SK-N-DZ (cell line): ENCODE measurements at regions not wholly inside any gene's neighbourhood (a gene's known extent, or its start where the extent isn't known, plus 50 kb on each side); places are given as distances from the start of the nearest gene placed in this dataset.

Experiments
- DNase-seq: peaks from one replicate; pipeline ENCODE4 v3.0.0-alpha.2; 2015; ENCODE audit warnings: low spot score

DNA sequence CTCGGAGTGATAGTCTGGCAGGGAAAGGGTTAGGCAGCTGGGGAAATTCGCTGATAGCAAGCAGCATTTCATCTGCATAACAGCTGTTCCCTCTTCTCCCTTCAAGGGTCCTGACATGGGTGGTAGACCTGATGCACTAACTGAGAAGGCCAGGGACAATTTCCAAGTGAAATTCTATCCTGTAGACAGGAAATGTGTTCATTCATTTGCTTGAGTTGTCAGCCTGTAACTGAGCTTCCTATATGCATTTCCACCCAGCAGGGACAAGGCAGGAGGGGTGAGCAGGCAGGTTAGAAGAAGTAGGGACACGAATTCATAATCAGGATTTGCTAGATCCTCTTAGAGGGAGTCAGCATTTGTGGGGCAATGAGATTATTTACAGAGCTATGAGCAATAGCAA is 154.3 kb upstream of the NCAM1 start:
- peak; percentile 16 for DNase-seq

DNA sequence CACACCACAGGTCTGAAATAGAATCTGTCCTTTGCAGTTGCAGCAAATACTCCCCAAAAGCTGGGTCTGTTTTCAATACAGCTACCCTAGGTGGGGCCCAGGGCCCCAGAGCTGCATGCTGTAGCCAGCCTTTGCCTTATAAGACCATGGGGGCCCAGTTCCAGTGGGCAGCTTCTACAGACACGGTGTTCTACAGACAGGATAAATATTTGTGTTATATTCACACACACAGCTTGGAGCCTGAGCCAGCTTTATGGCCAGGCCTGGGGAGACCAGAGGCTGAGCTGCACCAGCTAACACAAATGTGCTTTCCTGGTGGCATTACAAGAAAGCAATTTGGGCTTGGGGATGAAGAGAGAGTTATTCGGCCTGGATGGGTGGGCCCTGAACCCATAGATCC is 151.8 kb upstream of the NCAM1 start:
- DNase-seq, result no peak

DNA sequence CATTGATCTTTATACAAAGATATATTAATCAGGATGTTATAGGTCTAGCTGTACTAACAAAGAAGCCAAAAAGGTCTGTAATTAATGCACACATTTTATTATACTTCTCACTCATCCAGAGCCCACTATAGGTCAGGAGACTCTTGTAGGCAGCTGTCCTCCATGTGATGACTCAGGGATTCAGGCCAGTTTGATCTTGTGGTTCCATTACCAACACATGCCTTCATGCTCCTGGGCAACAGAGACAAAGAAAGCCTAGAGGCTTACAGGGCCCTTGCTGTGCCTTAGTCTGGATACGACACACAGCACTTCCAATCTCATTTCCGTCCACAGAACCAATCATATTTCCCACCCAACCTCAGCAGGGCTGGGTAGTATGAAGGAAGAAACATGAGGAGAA is 150.3 kb upstream of the NCAM1 start:
- DNase-seq, result no peak

DNA sequence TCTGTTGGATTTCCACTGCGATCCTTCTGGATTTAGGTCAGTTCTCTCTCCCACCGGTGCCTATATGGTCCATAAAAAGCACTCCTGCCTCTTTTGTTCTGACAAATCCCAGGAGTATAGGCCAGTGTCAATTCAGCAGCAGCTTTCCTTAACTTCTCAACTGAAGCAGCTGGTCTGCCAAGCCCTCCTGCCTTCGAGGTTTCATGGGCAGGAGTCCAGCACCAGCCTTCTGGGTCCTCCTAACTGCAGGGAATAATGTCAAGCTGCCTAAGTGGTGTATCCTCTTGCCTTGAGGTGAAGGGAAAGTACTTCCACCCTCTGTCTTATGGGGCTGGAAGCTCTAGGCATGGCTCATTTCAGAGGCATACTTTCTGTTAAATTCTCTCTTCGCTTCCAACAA is 149.4 kb upstream of the NCAM1 start:
- DNase-seq, result no peak

DNA sequence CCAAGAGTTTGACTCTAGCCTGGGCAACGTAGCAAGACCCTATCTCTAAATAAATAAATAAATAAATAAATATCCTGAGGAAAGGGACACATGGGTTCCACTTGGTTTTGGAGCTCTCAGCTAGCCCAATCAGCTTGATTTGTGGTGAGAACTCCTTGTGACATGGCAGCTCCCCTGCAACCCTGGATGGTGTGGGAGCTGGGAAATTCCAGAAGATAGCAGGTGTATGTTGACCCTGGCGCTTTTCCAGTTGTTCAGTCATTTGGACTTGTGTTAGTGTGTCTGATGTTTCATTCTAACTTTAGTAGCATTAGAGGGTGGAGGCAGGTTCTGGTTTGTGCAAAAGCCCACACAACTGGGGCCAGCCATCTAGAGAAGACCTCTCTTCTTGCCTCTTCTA is 148.5 kb upstream of the NCAM1 start:
- no peak for DNase-seq

DNA sequence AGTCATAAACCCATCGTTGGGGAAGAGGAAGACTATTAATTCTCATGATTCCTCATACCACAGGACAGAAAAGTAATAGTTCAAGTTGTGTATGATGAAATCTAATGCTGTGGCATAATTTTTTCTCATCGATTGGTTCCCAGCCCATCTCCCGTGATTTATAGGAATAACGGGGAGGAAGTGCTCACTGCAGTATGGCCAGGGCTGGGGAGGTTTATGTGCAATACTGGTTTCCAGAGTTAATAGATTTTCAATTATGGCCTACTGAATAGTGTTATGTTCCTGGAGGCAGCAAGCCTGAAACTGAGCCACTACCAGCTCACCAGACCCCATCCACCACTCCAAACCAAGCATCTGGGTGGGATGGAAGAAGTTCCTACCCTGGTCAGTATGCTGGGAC is 147.1 kb upstream of the NCAM1 start:
- no peak for DNase-seq

DNA sequence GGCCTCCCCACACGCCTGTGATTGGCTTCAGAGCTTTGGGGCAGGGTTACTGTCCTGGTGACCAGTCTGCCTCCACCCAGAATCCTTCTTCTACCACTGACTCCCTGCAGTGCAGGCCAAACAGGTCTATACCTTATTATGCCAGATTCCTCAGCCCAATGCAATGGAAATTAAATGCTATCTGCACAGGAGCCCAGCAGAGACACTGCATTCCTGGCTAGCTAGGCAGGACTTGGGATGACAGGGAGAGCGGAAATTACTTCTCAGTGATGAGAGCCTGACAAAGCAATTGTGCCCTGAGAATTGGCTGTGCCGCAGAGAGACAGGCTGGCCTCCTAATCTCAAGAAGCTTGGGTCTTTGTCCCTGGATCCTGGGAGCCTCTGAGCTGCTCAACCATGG is 143.8 kb upstream of the NCAM1 start:
- no peak for DNase-seq

DNA sequence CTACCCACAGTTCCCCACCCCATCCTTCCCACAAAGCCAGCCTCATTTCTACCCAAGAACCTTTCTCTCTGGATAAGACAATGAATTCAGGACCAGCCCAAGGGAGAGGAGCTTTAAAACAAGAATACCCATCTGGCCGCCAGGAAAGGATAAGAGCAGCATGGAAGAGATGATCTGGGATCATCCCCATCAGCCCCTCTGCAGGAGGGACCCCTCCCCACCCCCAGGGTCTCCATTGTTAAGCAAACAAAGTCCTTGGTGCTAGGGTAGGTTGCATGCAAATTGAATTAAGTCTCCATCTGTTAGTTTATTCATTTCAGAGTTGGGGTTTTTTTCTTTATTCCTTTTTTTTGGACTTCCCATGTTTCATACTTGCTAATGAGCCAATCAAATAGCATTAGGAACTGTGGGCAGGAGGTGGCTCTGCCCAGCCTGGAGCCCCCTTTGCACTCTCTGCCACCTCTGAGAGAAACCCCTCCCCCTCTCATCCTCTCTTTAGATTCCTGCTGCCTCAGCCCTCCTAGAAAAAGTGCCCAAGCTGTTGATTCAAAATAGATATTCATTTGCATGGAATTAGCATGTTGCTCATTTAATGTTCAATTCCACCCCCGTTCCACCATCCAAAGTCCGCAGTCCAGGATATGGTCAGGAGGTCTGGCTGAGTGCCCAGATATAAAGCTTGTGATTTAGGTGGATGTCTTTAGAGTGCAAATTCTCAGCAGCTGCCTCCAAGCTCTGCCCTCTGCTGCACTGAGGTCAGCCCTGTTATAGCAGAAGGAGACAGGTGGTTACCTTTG is 138.5 kb upstream of the NCAM1 start:
- DNase-seq, result no peak

DNA sequence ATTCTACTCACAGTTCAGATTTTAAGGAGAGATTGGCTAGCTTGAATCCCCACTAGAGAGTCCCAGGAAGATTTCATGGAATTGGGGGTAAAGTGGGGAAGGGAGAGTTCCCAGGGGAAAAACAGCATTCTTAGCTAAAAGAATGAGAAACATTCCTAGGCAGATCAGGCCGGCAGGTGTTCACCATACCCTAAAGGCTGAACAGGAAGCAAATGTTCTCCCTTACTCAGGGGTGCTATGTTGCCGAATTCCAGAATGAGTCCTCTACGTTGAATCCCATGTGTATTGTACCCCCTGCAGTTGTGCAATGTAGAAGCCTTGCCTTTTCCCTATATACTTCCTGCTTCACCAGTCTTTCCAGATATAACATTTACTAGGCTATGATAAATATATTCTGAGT is 135.2 kb upstream of the NCAM1 start:
- no peak for DNase-seq

DNA sequence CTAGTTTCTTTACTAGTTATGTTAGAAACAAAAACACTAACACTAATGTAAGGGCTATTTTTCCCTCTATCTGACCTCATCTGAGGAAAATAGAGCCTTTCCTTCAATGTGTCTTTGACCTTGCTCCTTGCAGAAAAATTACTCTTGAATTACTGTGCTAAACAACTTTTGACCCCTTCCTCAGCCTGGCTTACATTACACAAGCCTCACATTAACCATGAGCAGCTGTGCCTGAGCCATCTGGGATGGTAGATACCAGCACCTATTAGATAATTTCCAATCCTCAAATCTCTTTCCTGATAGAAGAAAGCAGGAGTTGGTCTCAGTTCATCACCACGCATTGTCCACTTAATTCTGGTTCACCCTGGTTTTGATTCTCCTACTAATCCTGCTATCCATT is 134.4 kb upstream of the NCAM1 start:
- DNase-seq, result no peak

DNA sequence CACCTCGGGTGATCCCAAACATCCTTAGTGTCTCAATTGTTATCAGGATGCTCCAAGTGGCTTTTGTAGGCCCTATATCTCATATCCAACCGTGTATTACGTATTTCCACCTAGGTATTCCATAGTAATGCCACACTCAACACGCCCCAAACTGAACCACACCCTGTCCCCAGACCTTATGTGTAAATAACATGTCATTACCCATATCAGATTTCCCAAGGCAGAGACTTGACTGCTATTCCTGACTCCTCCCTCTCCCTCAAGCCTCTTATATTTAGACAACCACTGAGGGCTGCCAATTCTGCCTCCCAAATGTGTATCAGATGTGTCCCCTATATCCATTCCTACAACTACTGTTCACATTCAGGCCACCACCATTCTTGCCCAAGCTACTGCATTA is 132.8 kb upstream of the NCAM1 start:
- DNase-seq, result no peak

DNA sequence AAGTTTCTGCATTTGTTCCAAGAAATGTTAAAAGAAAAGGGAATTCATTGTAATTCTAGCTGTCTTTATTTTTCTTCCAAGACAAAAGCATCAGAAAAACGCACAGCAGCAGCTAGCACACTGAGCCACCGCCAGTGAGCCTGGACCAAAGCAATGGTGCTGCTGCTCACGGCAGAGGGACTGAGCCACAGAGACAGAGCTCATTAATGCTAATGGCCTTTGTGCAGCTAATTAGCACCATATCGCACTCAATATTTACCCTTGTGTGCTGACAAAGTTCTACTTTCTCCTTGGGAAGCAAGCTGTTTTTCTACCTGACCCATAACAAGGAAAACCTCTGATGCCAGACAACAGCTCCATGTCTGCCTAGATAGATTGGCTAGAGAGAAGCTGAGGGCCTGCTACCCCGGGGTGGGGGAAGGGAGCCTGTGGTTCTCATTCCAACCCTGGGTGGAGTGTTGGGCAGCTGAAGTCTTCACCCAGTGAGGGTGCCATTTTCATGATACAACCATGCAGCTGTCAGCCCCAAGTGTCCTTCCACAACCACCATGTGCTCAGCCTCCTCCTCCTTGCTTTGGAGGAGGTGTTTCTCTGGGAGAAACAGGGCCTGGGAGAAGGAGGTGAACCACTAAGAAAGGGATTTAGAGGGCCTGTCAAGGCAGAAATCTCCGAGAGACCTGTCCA is 131.1 kb upstream of the NCAM1 start:
- no peak for DNase-seq

DNA sequence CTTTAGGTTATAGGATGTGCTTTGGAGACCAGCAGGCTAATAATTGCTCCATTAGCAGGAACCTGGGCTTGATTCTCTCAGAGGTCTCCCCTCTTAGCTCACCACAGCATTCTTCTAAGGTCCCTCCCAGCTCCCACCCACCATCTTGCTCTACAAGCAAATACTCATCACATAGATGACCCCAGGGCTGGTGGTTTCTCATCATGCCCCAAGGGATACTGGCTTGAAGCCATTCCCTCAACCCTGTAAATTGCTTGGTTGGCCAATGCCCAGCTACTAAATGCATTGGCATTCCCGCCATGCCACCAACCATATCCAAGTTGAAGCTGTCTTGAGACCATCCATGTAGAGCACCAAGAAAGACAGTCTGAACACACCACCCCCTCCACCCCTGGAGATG is 130.2 kb upstream of the NCAM1 start:
- no peak for DNase-seq

DNA sequence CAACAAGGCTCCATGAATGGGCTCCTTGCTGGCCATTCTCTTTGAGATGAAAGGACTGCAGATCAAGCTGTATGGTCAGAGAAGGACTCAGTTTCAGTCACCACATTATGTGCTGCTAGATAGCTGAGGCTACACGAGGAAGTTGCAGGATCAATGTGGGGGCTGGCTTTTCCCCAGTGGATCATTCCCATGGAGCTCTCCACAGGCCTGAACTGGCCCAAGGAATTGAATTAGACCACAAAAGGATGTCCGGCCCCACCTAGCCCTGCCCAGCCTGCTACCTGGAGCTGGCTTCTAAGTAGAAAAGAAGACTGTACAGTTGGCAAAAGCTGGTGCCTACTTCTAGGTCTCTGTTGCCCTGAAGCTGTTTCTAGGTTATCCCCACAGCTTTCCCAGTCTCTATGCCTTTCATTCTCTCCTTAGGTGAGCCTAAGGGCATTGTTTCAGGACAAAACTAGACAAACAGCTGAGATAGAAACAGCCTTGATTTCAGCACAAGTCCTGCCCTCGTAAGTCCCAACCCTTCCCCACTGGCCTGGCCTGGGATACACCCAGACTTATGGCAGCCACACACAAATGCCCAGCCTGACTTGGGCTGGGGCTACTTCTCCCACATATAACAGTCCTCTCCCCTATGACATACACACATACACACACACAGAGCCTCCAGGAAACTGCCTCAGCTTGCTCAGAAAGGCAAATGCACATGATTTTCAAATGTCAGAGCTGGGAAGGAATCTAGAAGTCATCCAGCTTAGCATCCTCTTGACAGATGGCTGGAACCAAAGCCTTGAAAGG is 129.1 kb upstream of the NCAM1 start:
- no peak for DNase-seq

DNA sequence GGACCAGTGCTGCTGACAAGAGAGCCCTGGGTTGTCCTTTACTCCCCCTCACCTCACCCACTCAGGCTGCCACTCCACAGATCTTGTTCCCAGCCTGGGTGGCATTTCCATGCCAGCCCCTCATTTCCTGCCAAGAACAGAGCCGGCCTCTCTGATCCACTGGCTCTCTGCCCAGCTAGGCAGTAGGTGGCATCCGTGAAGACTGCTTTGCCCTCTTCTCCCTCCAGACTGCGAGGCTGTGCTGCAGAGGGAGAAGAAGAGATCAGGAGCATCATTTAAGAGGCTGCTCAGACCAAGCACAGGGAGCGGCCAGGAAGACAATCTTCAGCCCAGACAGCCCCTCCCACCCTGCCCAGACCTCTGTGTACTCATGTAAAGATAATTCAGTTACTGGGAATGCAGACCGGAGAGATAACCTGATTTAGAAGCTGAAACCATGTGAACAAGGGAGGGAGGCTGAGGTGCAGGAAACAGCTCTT is 126.9 kb upstream of the NCAM1 start:
- DNase-seq, result peak; percentile 93

DNA sequence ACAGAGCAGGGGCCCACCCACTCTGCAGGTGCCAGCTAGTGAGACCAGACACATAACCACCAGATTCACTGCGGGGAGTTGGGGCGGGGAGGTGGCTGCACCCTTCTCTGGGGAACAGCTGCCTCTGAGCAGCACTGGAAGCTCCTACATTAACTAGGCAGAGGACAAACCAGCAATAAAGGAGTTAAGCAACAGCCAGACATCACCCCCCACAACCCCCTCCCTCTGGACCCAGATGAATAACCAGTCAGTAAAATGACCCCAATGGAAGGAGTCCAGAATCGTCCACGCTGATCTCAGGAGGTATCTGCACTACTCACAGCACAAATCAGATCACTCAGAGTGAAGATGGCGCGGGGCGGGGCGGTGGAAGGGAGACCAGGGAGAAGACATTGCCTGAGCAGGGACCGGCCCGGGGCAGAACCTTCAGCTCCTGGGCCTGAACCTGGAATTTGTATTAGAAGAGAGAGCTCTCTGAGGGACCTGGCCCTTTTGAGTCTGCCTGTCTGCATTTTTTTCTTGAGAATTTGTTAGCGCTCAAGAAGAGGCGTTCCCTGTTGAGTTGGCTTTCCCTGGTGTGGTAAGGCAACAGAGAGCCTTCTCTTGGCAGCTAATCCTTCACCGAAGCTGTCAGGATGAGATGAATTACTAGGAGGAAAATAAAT is 125.5 kb upstream of the NCAM1 start:
- DNase-seq, result peak; percentile 89

DNA sequence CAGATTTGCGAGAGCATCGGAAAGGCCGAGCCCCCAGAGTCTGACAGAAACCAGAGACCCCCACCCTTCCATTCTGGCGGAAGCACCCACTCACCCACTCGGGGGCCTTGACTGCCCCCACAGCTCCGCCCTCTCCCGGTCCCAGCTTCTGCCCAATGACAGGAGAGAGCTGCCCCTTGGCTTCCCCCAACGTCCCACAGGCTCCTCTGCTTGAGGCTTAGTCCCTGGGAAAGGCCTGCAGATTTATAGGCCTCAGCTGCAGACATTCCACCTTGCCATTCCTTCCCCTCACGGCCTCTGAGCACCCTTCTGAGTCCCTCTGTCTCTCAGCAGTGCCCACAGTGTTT is 125.0 kb upstream of the NCAM1 start:
- DNase-seq, result peak; percentile 90

DNA sequence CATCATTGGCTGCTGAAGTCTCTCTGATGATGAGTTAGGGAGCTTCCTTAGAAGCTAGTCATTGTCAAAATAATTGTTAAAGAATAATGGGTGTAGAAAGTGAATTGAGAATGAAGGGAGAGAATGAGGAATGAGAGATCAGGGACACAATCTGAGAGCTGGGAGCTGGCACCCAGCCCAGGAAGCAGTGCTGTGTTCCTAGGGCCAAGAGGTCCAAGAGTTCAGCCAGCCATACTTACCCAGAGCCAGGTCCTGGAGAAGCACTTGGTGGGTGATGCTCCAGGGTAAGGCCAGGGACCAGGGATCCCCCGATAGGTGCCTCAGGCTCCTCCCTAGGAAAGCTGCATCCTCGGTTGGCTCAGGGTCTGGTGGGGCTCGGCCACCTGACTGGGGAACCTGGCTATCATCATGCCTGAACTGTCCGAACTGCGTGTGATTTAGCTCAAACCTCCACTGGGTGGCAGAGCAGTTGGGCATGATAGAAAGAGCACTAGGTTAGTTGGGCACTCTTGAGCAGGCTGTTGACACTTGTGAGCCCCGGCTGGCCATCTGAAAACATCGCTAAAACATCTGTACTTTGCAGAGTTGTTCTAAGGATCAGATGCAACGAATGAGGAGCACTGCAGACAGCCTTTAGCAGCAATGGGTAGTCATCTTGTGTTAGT is 123.9 kb upstream of the NCAM1 start:
- DNase-seq, result peak; percentile 55

DNA sequence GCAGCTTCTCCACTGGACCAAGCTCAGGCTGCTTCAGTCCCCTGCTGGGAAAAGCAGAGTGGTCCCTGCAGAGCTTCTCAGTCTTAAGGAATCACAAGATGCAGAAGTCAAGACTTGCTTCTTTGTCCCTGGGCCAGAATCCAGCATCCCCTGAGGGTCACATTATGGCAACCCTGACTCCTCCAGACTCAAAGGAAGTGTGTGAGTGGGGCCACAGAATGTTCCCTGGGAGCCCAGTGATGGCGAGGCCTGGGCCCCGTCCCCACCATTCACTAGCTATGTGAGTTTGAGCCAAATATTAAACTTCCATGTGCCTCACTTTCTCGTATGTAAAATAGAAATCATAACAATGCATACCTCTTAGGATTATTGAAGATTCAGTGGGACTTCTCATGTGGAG is 122.2 kb upstream of the NCAM1 start:
- DNase-seq, result no peak

DNA sequence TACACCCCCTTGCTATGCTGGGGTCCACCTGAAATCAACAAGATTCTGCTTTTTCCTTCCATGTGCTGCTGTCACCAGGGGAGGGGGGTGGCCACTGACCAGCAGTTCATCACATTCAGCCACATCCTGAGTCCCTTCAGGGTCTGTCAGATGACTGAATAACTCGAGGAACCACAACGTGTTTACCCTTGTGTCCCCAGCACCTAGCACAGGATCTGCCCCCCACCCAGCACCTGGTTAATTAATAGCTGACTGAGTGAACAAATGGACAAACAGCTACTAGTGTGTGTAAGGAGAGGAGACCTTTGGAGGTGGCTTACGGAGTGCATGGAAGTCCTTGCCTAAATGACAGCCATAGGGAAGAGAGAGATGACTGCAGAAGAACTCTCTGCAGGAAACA is 119.5 kb upstream of the NCAM1 start:
- no peak for DNase-seq

DNA sequence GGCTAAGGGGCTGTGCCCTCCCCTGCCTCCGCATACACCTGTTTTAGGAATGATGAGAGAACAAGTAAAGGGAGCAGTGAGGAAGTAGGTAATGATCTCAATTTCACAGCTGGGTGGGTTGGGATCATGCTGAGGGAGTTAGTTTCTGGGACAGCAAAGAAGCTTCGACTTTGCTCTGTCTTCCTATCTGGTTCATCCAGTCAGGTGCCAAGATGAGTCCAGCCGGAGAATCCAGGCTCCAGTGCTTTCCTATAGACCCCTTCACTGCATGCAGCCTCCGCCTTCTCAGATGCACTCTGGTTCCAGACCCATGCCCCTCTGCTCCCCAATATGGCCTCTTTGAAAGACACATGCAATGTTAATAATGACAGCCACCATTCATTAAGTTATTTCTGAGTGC is 119.1 kb upstream of the NCAM1 start:
- DNase-seq, result no peak

DNA sequence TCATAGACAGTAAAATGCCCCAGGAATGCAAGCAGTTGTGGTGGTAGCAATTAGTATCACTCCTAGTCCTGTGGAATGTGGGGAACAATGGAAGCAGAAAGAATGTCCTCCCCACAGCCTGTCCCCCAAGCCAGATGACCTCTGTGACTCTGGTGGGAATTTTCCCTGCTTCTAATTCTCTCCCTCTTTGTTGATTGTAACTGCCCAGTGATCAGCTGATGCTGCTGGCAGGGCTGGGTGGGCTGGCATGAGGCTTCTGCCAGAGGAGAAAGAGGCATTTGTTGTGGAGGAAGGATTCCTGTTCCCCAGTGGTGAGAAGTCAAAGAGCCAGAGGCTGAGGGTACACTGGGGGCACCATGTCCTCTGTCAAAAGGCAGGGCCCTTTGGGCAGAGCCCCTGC is 116.7 kb upstream of the NCAM1 start:
- DNase-seq, result no peak
